ENCODE measurements at regions not wholly inside any gene's neighbourhood (a gene's known extent, or its start where the extent isn't known, plus 50 kb on each side); places are given as distances from the start of the nearest gene placed in this dataset.

DNA sequence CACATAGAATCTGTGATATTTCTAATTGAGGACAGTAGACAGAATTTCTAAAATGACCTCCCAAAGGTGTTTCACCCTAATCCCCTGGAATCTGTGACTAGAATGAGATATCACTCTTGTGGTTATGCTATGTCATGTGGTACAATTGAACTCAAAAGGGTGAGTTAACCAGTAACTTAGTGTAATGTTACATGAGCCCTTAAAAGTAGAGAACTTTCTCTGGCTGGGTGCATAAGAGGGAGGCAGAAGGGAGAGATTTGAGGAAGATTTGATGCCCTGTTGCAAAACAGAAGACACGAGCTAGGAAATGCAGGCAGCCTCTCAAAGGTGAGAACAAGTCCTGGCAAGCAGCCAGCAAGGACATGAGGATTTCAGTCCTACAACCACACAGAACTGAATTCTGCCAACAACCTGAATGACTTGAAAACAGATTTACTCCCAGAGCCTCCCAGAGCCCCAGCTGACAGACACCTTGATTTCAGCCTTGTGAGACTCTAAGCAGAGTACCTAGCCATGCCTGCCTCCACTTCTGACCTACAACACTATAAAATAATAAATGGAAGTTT lies 160.3 kb downstream of the MTHFS start:
- TF ChIP-seq POLR2AphosphoS5 (IDR thresholded peaks at IDR 0.05; ENCODE audit: borderline replicate concordance, low read depth, low read length): no peak
- TF ChIP-seq EZH2 (IDR thresholded peaks at IDR 0.05): no peak

All from SK-N-MC (cell line).